IPS-NIHi7 (cell line): ENCODE measurements at regions not wholly inside any gene's neighbourhood (a gene's known extent, or its start where the extent isn't known, plus 50 kb on each side); places are given as distances from the start of the nearest gene placed in this dataset.
A peak's percentile ranks its signal among the peaks of the same experiment; 100 is the strongest.

Source experiments
- DNase-seq: peaks from one replicate; pipeline ENCODE4 v3.0.0; 2012; ENCODE audit warnings: mixed read lengths; ENCODE audit errors: extremely low spot score

- DNase-seq, result peak; percentile 67
Measured at GRCh38 chr6:164109770-164110140, 695.2 kb downstream of the QKI start.

DNA sequence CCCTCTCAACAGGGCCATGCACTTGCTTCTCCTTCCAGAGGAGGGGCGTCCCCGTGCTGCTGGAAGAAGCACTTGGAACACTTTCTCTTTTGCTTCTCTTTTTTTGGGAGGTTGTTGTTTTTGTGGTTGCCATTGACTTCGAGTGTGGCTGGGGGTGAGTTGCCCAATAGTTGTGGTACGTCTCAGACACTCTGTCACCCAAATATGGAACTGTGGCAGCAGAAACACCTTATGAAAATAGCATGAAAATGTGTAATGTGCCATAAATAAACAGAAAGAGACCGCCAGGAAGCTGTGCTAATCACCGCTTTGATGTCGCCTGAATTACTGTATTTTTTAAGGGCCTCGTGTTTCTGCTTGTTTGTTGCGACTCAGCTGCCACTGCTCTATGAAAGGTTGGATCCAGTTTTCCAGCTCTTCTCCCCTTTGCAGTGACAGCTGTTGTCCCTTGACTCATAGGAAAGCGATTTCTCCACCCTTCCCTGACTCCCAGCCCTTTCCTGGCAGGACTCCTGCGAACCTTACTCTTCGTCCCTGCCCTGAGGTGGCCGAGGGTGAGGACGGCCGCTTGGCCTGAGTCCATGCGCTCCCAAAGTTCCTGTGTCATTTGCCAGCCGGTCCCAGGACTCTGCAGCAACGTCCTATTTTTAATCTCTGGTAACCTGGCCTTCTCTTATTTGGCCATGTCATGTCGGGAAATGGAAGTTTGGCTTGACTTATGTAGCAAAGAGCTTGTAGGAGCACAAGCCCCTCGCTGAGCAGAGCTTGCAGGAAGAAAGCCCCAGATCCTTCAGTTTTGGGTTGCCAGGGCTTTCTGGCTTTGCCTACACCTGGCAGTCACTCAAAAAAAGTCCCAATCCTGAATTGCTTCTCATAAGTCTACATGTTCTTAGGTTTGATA lies 694.6 kb downstream of the QKI start:
- no peak for DNase-seq

- no peak for DNase-seq
Measured at GRCh38 chr6:164108092-164108491, 693.6 kb downstream of the QKI start.

GRCh38 chr6:164107297-164107995 lies 692.9 kb downstream of the QKI start:
- no peak for DNase-seq

GRCh38 chr6:164106345-164106769 lies 691.8 kb downstream of the QKI start:
- peak; percentile 69 for DNase-seq

- DNase-seq, result no peak
Measured at GRCh38 chr6:164105705-164106104, 691.2 kb downstream of the QKI start.

GRCh38 chr6:164104432-164104831 lies 689.9 kb downstream of the QKI start:
- DNase-seq, result no peak

DNA sequence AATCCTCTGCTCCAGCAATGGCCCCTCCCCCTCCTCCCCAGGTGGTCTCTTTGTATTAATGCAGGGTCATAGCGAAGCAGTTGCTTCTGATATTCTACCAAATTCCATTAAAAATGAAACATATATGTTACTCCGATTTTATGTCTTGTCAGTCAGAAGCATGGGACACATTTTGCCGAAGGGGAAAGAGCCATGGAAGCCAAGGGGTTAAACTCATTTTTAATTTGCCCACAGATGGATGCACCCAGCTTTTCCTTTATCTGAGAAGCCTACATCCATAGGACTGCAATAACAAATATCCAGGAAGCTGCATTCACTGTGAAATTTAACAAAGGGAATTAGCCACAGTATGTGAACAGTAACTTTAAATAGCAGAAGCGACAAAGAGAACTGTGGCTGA lies 688.2 kb downstream of the QKI start:
- no peak for DNase-seq

DNA sequence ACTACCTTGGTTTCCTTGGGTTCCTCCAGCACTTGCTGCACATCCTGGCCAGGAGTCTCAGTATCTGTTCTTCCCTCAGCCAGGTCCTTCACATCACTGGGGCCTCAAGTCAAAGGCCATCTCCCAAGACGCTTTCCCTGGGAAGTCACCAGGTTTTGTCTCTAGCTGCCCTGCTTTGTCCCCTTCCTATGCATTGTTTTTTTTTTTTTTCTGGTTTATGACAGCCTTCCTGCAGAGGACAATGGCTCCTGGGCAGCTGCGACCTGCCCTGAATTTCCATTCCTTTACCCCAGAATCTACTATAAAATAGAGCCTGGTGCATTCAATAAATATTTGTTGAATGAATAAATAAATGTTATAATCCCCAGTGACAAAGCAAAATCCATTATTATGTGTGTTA lies 687.3 kb downstream of the QKI start:
- DNase-seq, result no peak

DNA sequence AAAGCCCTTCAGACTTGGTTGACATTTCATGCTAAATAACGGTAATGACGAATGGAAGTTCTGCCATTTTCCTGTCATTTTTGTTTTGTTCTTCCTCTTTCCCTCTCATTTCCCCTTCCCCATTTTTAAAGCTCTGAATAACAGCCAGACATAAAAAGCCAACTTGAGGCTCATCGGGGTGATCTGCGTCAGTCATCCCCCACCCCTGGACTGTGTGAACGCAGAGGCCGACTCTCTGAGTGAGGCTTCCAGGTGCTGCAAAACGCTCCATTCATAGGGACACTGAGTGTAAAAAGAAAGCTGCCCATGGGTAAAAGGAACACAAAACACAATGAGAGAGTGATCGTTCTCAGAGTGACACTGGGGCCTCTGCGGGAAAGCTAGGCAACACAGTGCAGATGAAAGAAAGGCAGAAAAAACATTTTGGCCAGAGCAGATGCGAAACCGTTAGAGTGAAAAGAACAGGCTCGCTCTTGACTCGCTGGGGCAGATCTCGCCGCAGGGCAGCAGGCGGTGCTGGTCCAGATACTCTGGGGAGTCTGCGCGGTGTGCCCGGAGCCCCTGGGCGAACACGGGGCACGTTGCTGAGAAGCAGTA lies 684.8 kb downstream of the QKI start:
- no peak for DNase-seq

GRCh38 chr6:164098857-164099267 lies 684.3 kb downstream of the QKI start:
- no peak for DNase-seq

DNA sequence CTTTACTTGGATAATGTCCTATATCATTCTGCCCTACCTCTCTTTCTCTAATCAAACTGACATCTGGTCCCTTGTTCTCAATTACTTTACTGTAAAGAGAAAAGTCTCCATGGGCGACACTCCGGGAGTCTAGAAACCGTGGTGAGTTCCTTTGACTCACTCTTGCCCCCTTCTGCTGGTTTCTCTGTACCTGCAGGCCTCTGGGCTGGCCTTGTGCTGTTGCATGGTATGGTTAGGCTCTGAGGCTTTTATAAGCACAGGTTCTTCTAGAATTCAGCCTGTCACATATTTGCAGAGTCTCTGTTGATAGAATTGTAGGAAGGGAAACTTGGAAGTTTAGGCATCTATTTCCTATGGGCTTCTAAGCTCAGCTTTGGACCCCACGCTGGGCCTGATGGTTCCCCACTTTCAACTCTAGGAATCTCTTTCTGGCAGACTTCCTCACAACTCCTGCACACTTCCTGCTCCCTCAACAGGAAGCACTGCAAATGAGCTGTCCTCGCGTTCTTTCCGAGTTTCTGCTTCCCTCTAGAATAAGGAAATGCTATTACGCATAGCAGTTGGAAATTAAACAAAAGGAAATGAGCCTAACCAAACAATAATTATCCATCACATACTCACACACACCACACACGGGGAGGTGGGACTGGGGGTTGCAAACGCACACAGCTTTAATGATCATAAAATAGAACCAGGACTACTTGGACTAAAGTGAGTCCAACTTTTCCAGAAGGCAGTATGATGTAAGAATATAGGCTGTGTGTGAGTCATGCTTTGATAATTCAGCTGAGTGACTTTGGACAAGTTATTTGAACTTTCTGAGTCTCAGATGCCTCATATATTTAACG lies 683.3 kb downstream of the QKI start:
- DNase-seq, result peak; percentile 60

DNA sequence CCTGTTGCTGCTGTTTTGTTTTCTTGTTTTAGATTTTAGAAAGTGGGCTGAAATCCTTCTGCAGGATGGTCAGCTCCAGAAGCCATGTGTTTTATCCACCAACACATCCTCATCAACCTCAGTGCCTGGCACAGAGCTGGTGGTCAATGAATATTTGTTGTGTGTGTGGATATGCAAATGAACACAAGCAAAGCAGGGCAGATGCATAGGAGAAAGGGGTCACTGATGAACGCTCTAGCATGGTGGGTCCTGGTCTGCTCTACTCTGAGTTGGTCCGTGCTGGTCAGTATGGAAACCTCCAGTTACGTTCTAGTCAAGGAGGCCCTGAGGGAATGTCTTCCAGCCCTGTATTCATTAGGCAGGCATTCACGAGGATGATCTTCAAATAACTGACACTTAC lies 682.5 kb downstream of the QKI start:
- no peak for DNase-seq

DNA sequence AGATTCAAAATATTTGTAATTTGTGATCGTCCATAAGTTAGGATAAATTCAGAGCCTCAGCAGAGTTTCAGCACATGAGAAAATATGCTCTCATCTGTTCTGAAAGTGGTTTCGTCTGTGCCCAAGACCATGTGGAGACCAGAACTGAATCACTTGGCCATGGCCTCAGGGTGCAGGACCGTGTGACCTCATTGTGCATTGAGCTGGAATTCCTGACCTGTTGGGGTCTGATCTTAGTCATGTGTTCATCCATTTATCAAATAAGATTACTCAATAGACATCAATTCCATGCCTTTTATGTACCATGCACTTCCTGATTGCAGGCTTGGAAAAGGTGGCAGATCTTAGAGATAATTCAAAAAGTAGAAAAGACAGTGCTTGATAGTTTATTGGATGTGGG lies 680.5 kb downstream of the QKI start:
- DNase-seq, result no peak

GRCh38 chr6:164087870-164088269 lies 673.4 kb downstream of the QKI start:
- no peak for DNase-seq

DNA sequence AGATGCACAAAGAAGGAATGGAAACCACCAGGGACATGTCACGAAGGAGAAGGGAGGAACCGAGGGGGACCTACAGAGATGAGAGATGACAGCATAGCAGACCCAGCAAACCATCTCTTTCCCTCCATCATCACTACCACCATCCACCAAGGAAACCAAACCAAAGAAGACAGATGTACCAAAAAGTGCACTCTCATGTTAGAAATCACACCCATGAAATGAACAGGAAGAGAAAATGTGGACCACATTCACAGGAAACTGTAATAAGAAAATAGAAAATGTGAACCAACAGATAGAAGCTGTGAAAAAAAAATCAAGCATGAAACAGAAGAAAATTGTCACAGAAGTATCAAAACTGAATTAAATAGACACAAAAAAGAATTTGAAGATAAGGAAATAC lies 672.7 kb downstream of the QKI start:
- no peak for DNase-seq

DNA sequence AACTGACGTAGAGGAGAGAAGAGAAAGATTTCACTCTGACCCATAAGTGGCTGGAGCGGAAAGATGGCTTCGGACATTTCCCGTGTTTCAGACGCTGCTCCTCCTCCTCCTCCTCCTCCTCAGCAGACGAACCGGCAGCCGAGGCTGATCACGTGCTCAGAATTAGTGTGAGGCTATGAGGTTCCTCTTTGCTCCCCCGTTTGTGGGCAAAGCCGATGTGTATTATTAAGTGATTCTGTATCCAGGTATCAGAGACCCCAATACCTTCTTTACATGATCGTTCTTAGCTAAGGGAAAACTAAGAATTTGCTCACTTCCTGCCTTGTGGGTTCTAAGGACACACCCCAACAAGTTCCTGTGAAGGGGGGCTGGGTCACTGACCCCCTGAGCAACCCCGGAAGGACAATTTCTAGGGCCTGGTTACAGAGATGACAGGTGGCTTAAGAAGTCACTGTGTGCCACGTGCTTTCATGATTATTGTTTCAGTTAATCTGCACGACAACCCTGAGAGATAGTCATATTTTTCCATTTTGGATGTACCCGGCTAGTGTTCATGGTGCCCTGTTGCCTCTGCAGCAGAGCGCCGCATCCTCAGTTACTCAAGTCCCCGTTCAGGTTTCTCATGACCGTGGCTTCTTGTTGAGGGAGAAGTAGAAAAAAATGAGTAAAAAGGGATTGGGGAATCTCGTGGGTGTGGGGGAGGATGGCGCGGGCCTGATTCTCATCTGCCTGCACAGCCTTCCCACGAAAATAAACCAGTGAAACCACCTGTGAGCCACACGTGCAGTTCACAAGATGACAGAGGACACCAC lies 671.8 kb downstream of the QKI start:
- no peak for DNase-seq

- peak; percentile 45 for DNase-seq
Measured at GRCh38 chr6:164085091-164086075, 670.9 kb downstream of the QKI start.

DNA sequence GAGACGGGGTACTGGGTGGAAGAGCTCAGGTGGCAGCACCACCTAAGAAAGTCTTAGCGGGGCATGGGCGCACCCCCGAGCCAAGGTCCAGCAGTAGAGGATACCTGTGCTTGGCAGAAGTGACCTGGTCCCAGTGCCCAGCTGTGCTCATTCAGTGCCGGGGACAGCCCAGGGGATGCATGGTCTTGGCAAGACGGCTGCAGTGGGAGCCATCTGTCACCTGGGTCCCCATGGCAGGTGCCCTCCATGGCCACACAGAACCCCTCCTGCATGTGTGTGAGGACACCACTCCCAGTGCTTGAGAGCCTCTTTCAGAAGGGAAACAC lies 664.7 kb downstream of the QKI start:
- DNase-seq, result no peak
